GM23338 (cell line): ENCODE measurements at regions not wholly inside any gene's neighbourhood (a gene's known extent, or its start where the extent isn't known, plus 50 kb on each side); places are given as distances from the start of the nearest gene placed in this dataset.
"Not testable (repeated sequence)": the region's sequence is repeated elsewhere in the genome, so short reads cannot be mapped to it uniquely, and the experiment has no call there.

Source experiments
- ATAC-seq: fragments of 200-7000 bp; cut with Tn5 transposase; 3 replicates; pipeline ENCODE4 v1.9.1; 2020
- DNase-seq: peaks from one replicate; pipeline ENCODE4 v3.0.0-alpha.2; 2015; ENCODE audit warnings: low spot score
- H2AFZ ChIP-seq: fragments of 200-600 bp; sonication (generic); 2 replicates; pipeline ENCODE4 v1.8.0; 2016; ENCODE audit warnings: antibody characterized with exemption, mild to moderate bottlenecking, moderate library complexity
- H3F3A ChIP-seq: fragments of 200-600 bp; sonication (generic); replicated peaks from 2 replicates; pipeline ENCODE4 v1.8.0; 2017; ENCODE audit warnings: antibody characterized with exemption, mixed run types, low read depth
- H3K27ac ChIP-seq: fragments of 200-600 bp; sonication (generic); 2 replicates; pipeline ENCODE4 v1.6.1; 2016; ENCODE audit warnings: low read depth
- H3K27me3 ChIP-seq: fragments of 200-600 bp; sonication (generic); 2 replicates; pipeline ENCODE4 v1.8.0; 2016; ENCODE audit warnings: mild to moderate bottlenecking, mixed run types, moderate library complexity; ENCODE audit not compliant: insufficient read depth
- H3K36me3 ChIP-seq: fragments of 200-600 bp; sonication (generic); 2 replicates; pipeline ENCODE4 v1.8.0; 2016; ENCODE audit warnings: mild to moderate bottlenecking; ENCODE audit not compliant: insufficient read depth
- H3K4me1 ChIP-seq: fragments of 200-600 bp; sonication (generic); 2 replicates; pipeline ENCODE4 v1.8.0; 2016; ENCODE audit warnings: mild to moderate bottlenecking, moderate library complexity; ENCODE audit not compliant: insufficient read depth
- H3K4me2 ChIP-seq: fragments of 200-600 bp; sonication (generic); 2 replicates; pipeline ENCODE4 v1.7.1; 2017; ENCODE audit warnings: mixed run types
- H3K4me3 ChIP-seq: fragments of 200-600 bp; sonication (generic); 2 replicates; pipeline ENCODE4 v1.6.1; 2016; ENCODE audit warnings: mixed run types
- H3K79me2 ChIP-seq: fragments of 200-600 bp; sonication (generic); replicated peaks from 2 replicates; pipeline ENCODE4 v1.8.0; 2017; ENCODE audit warnings: mild to moderate bottlenecking; ENCODE audit not compliant: insufficient read depth
- H3K9me2 ChIP-seq: fragments of 200-600 bp; sonication (generic); 2 replicates; pipeline ENCODE4 v1.8.0; 2017; ENCODE audit not compliant: insufficient read depth
- H4K20me1 ChIP-seq: fragments of 200-600 bp; sonication (generic); replicated peaks from 2 replicates; pipeline ENCODE4 v1.8.0; 2017; ENCODE audit warnings: mild to moderate bottlenecking; ENCODE audit not compliant: insufficient read depth
- H3K27ac Mint-ChIP-seq: 2 replicates; pipeline ENCODE4 v1.8.0; 2020; ENCODE audit warnings: inconsistent platforms, mild to moderate bottlenecking, moderate library complexity, mixed read lengths
- H3K27me3 Mint-ChIP-seq: 3 replicates; pipeline ENCODE4 v1.8.0; 2022; ENCODE audit warnings: low read depth, mild to moderate bottlenecking, moderate library complexity, mixed read lengths, inconsistent platforms; ENCODE audit not compliant: insufficient read depth, poor library complexity
- H3K36me3 Mint-ChIP-seq: 3 replicates; pipeline ENCODE4 v1.8.0; 2021; ENCODE audit warnings: low read depth, mild to moderate bottlenecking, inconsistent platforms, moderate library complexity, mixed read lengths
- H3K4me1 Mint-ChIP-seq: 3 replicates; pipeline ENCODE4 v1.8.0; 2020; ENCODE audit warnings: mild to moderate bottlenecking, inconsistent platforms, mixed read lengths
- H3K4me3 Mint-ChIP-seq: 3 replicates; pipeline ENCODE4 v1.8.0; 2021; ENCODE audit warnings: moderate library complexity, mild to moderate bottlenecking, inconsistent platforms, mixed read lengths
- H3K9me3 Mint-ChIP-seq: 3 replicates; pipeline ENCODE4 v1.8.0; 2020; ENCODE audit warnings: moderate library complexity, mild to moderate bottlenecking, inconsistent platforms, mixed read lengths
- ETS1 ChIP-seq: IDR thresholded peaks from 2 replicates; pipeline ENCODE4 v1.6.1; 2016; ENCODE audit warnings: antibody characterized with exemption
- EZH2 ChIP-seq: fragments of 200-600 bp; sonication (generic); IDR thresholded peaks from one replicate; pipeline ENCODE4 v1.8.0; 2017; ENCODE audit warnings: antibody characterized with exemption, mild to moderate bottlenecking, low read depth; ENCODE audit not compliant: unreplicated experiment
- EZH2phosphoT487 ChIP-seq: fragments of 200-600 bp; sonication (generic); IDR thresholded peaks from one replicate; pipeline ENCODE4 v1.8.1; 2018; ENCODE audit warnings: antibody characterized with exemption; ENCODE audit not compliant: unreplicated experiment
- JUNB ChIP-seq: IDR thresholded peaks from one replicate; pipeline ENCODE4 v1.6.1; 2016; ENCODE audit warnings: antibody characterized with exemption; ENCODE audit not compliant: unreplicated experiment
- POLR2AphosphoS5 ChIP-seq: IDR thresholded peaks from 2 replicates; pipeline ENCODE4 v1.6.1; 2016; ENCODE audit warnings: antibody characterized with exemption, low read depth
- STAT1 ChIP-seq: IDR thresholded peaks from one replicate; pipeline ENCODE4 v1.6.1; 2016; ENCODE audit warnings: antibody characterized with exemption; ENCODE audit not compliant: unreplicated experiment
- ZNF114 ChIP-seq: fragments of 250-450 bp; sonication (Bioruptor Pico); IDR thresholded peaks from 2 replicates; pipeline ENCODE4 v1.5.0; 2020; ENCODE audit warnings: mild to moderate bottlenecking, moderate library complexity
- ZNF331 ChIP-seq: fragments of 250-450 bp; sonication (Bioruptor Pico); IDR thresholded peaks from 2 replicates; pipeline ENCODE4 v1.5.0; 2020; ENCODE audit warnings: low read depth, mild to moderate bottlenecking, moderate library complexity
- ZNF462 ChIP-seq: fragments of 250-450 bp; sonication (Bioruptor Pico); IDR thresholded peaks from 2 replicates; pipeline ENCODE4 v1.5.0; 2020; ENCODE audit warnings: mild to moderate bottlenecking, moderate library complexity
- TF ChIP-seq, protein P1 (sequence below), 2 experiments: fragments of 200-600 bp in 1 of 2; sonication (generic) in 1 of 2; conservative IDR thresholded peaks; 2 replicates each; pipeline versions ENCODE4 v1.5.1 to v1.6.1; 2016 to 2017; ENCODE audit warnings: antibody characterized with exemption in 2 of 2, low read depth in 2 of 2, mild to moderate bottlenecking in 2 of 2, moderate library complexity in 1 of 2

DNA sequence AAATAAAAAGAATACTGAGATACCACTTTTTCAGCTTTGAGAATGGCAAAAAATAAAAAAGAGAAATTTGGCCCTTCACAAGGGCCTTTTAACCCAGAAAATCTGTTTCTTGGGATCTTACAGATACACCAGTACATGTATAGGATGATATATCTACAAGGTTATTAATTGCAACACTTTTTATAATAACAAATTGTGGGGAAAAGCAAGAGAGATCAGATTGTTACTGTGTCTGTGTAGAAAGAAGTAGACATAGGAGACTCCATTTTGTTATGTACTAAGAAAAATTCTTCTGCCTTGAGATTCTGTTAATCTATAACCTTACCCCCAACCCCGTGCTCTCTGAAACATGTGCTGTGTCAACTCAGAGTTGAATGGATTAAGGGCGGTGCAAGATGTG, 378.7 kb downstream of the KIF2B start:
- not testable (repeated sequence) for H3K4me3 Mint-ChIP-seq, H3K27me3 ChIP-seq, H3F3A ChIP-seq, H3K36me3 ChIP-seq, H4K20me1 ChIP-seq, H3K27ac ChIP-seq, H2AFZ ChIP-seq, DNase-seq, H3K4me1 ChIP-seq, H3K4me3 ChIP-seq, H3K36me3 Mint-ChIP-seq, H3K27me3 Mint-ChIP-seq, H3K4me2 ChIP-seq, H3K9me3 Mint-ChIP-seq, H3K4me1 Mint-ChIP-seq, H3K9me2 ChIP-seq, H3K79me2 ChIP-seq, ATAC-seq, H3K27ac Mint-ChIP-seq

- Mint-ChIP-seq H3K4me3 (no peak overlapping the region), H3K9me3 (no peaks in the 10 kb centered on the region), H3K36me3 (no peaks in the 10 kb centered on the region), H3K27ac (peak overlapping the region; percentile 62; the same call in 1 of the 2 replicates), H3K4me1 (peaks cover 3% of the 10 kb centered on the region; the same call in 2 of the 3 replicates), H3K27me3 (no peaks in the 10 kb centered on the region)
- Histone ChIP-seq H3K36me3 (no peaks in the 10 kb centered on the region), H3K4me2 (no peak overlapping the region), H3K4me3 (no peak overlapping the region), H2AFZ (no peak overlapping the region), H3K4me1 (no peaks in the 10 kb centered on the region), H3K27me3 (no peaks in the 10 kb centered on the region), H4K20me1 (no peaks in the 10 kb centered on the region), H3F3A (no peaks in the 10 kb centered on the region), H3K27ac (no peak overlapping the region), H3K79me2 (no peaks in the 10 kb centered on the region), H3K9me2 (no peaks in the 10 kb centered on the region)
- DNase-seq = no peak
- no peak for ATAC-seq
- no peak for TF ChIP-seq ETS1
- TF ChIP-seq JUNB = no peak
- TF ChIP-seq, protein P1, sequence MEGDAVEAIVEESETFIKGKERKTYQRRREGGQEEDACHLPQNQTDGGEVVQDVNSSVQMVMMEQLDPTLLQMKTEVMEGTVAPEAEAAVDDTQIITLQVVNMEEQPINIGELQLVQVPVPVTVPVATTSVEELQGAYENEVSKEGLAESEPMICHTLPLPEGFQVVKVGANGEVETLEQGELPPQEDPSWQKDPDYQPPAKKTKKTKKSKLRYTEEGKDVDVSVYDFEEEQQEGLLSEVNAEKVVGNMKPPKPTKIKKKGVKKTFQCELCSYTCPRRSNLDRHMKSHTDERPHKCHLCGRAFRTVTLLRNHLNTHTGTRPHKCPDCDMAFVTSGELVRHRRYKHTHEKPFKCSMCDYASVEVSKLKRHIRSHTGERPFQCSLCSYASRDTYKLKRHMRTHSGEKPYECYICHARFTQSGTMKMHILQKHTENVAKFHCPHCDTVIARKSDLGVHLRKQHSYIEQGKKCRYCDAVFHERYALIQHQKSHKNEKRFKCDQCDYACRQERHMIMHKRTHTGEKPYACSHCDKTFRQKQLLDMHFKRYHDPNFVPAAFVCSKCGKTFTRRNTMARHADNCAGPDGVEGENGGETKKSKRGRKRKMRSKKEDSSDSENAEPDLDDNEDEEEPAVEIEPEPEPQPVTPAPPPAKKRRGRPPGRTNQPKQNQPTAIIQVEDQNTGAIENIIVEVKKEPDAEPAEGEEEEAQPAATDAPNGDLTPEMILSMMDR (conservative IDR thresholded peaks at IDR 0.05; ENCODE audit: low read depth in 2 of 2) = no peak
- no peak for TF ChIP-seq EZH2
- TF ChIP-seq STAT1 = no peak
- no peak for TF ChIP-seq EZH2phosphoT487
- TF ChIP-seq POLR2AphosphoS5 = no peak
- no peak for TF ChIP-seq ZNF114
- no peak for TF ChIP-seq ZNF331 (CRISPR knock-in tag)
These were observed 398.1 kb downstream of the KIF2B start for GRCh38 chr17:54220829-54221228.

GRCh38 chr17:54221499-54221898, 398.8 kb downstream of the KIF2B start:
- H3K27me3 ChIP-seq = no peaks in the 10 kb centered on the region
- Mint-ChIP-seq H3K36me3 (no peaks in the 10 kb centered on the region), H3K4me3 (no peak overlapping the region), H3K9me3 (no peaks in the 10 kb centered on the region), H3K27me3 (no peaks in the 10 kb centered on the region), H3K27ac (no peak overlapping the region), H3K4me1 (peaks cover 3% of the 10 kb centered on the region; the same call in 2 of the 3 replicates)
- no peak overlapping the region for H3K4me2 ChIP-seq
- H3K79me2 ChIP-seq = no peaks in the 10 kb centered on the region
- no peaks in the 10 kb centered on the region for H3K9me2 ChIP-seq
- no peak for DNase-seq
- no peaks in the 10 kb centered on the region for H3K36me3 ChIP-seq
- no peak overlapping the region for H3K27ac ChIP-seq
- no peak overlapping the region for H3K4me3 ChIP-seq
- no peak overlapping the region for H2AFZ ChIP-seq
- ATAC-seq = no peak
- no peaks in the 10 kb centered on the region for H4K20me1 ChIP-seq
- H3F3A ChIP-seq = no peaks in the 10 kb centered on the region
- no peaks in the 10 kb centered on the region for H3K4me1 ChIP-seq
- TF ChIP-seq ZNF462 = no peak
- TF ChIP-seq EZH2 = no peak
